Fibroblast of peridontal ligament (primary cell): ENCODE measurements at regions not wholly inside any gene's neighbourhood (a gene's known extent, or its start where the extent isn't known, plus 50 kb on each side); places are given as distances from the start of the nearest gene placed in this dataset.
"Not testable (repeated sequence)": the region's sequence is repeated elsewhere in the genome, so short reads cannot be mapped to it uniquely, and the experiment has no call there.

Source experiments
- DNase-seq: peaks from one replicate; pipeline ENCODE4 v3.0.0-alpha.2; 2010; ENCODE audit errors: extremely low read depth

- not testable (repeated sequence) for DNase-seq
Measured at GRCh38 chr3:106072596-106072995, 203.8 kb upstream of the CBLB start.

- not testable (repeated sequence) for DNase-seq
Measured at GRCh38 chr3:106073806-106074205, 205.0 kb upstream of the CBLB start.

GRCh38 chr3:106075731-106076130 is 206.9 kb upstream of the CBLB start:
- DNase-seq = not testable (repeated sequence)

- no peak for DNase-seq
Measured at GRCh38 chr3:106078635-106079034, 209.8 kb upstream of the CBLB start.

GRCh38 chr3:106082616-106083015 is 213.8 kb upstream of the CBLB start:
- DNase-seq = no peak

GRCh38 chr3:106083207-106083606 is 214.4 kb upstream of the CBLB start:
- DNase-seq = peak; percentile 23

GRCh38 chr3:106083854-106084253 is 215.0 kb upstream of the CBLB start:
- DNase-seq = no peak

GRCh38 chr3:106086038-106086437 is 217.2 kb upstream of the CBLB start:
- DNase-seq = peak; percentile 28

GRCh38 chr3:106086636-106087035 is 217.8 kb upstream of the CBLB start:
- DNase-seq = no peak

GRCh38 chr3:106088304-106088703 is 219.5 kb upstream of the CBLB start:
- DNase-seq = no peak

- DNase-seq = no peak
Measured at GRCh38 chr3:106088899-106089298, 220.1 kb upstream of the CBLB start.

- no peak for DNase-seq
Measured at GRCh38 chr3:106089806-106090205, 221.0 kb upstream of the CBLB start.

GRCh38 chr3:106092792-106093191 is 224.0 kb upstream of the CBLB start:
- no peak for DNase-seq

GRCh38 chr3:106093616-106094015 is 224.8 kb upstream of the CBLB start:
- DNase-seq = no peak

GRCh38 chr3:106097817-106098435 is 229.1 kb upstream of the CBLB start:
- DNase-seq = peak; percentile 37

GRCh38 chr3:106103383-106103782 is 234.6 kb upstream of the CBLB start:
- DNase-seq = no peak

- DNase-seq = no peak
Measured at GRCh38 chr3:106104078-106104477, 235.3 kb upstream of the CBLB start.

- DNase-seq = no peak
Measured at GRCh38 chr3:106108925-106109324, 240.1 kb upstream of the CBLB start.

GRCh38 chr3:106112561-106112960 is 243.7 kb upstream of the CBLB start:
- not testable (repeated sequence) for DNase-seq

GRCh38 chr3:106113747-106114146 is 244.9 kb upstream of the CBLB start:
- DNase-seq = no peak

- DNase-seq = peak; percentile 74
Measured at GRCh38 chr3:106114220-106114619, 245.4 kb upstream of the CBLB start.

GRCh38 chr3:106114848-106115247 is 246.0 kb upstream of the CBLB start:
- DNase-seq = peak; percentile 85

- peak; percentile 21 for DNase-seq
Measured at GRCh38 chr3:106115557-106115956, 246.7 kb upstream of the CBLB start.
